HG03565 (cell line): ENCODE measurements at regions not wholly inside any gene's neighbourhood (a gene's known extent, or its start where the extent isn't known, plus 50 kb on each side); places are given as distances from the start of the nearest gene placed in this dataset.
A peak's percentile ranks its signal among the peaks of the same experiment; 100 is the strongest.
"Not testable (repeated sequence)": the region's sequence is repeated elsewhere in the genome, so short reads cannot be mapped to it uniquely, and the experiment has no call there.

ENCODE experiments used
- ATAC-seq: cut with Tn5 transposase; IDR thresholded peaks from one replicate; pipeline ENCODE4 v1.9.1; 2021; ENCODE audit warnings: mild to moderate bottlenecking, moderate library complexity; ENCODE audit not compliant: unreplicated experiment

DNA sequence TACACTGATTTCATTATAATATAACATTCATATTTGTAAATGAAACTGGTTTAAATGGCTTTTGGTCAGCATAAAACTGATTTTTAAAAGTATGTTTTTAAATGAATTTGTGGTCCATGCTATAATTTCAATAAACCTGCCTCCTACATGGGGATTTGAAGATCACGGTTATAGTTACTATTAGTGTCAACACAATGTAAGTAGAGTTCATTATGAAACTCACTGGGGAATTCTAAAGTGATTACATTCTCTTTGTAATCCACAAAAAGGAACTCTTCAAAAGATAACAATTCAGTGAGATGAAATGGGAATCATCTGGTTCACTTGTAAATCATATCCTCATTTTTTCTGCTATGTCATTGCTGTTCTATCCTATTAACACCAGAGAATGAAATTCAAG, 204.5 kb upstream of the G2E3 start:
- peak; percentile 31 for ATAC-seq

DNA sequence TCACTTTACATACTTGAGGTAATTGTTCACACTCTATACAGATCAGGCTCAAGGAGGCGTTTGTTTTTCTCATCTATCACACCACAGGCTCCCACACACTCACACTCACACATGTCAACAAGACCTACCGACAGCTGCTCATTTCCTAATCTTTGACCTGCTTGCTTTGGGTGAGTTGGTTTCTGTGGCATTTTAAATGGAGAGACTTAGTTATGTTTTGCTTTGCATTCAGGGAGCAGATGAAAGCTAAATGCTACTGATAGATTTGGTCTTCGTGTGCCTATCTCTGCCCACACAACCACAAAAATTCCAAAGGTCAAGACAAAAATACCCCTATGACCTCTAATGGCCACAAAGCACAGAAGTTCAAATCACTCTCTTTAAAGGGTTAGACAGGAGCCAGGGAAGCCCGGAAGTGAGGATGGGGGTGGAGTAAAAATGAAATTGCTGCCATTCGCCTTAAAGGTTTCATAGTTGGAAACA, 203.5 kb upstream of the G2E3 start:
- ATAC-seq, result peak; percentile 69

DNA sequence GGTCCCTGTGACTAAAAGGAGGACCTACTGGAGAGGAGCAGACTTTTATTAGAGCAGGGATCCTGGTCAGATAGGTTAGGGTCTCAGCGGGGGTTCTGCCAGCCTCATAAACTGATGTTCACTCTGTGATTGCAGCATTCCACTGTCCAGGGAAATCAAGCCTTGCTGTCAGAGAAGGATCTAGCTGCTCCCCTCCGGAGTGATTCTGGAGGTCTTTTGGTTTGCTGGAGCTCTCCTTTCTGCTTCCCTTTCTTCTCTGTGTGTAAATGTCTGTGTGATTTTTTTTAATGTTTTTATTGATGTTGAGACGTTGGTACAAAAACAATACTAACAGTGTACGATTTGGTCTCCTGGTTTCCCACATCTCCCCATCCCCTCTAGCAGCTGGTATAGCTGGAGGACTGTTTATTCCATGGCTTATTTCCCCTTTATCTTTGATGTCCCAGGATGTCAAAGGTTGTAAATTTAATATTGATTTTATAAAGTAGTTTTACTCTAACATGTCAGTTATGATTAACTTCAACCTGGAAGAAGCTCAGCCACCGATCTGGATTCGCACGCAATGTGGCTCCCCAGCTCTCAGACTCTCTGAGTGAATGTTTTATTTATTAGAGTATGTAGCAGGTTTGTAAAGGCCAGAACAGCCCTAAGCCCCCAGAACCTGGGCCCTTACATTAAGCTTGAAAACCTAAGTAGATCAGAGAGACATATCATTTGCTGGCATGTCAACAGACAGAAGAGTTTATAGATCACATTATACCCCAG, 202.3 kb upstream of the G2E3 start:
- no peak for ATAC-seq

DNA sequence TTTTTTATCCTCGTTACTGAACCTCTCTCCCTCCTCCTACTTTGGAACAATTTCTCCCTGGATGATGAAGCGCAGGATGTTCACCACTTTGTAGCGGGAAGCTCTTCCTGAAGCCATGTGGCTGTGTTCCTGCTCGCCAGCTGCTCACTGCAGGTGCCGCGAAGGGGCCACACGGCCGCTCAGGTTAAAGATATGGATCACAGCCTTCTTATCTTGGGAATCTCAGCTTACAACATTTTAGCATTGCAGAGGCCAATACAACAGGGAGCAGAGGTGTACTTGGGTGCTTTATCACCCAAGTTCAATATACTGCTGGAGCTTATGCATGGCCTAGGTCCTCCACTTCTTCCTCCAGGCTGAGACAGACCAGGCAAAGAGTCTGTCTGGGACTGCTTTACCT, 201.2 kb upstream of the G2E3 start:
- ATAC-seq, result no peak

DNA sequence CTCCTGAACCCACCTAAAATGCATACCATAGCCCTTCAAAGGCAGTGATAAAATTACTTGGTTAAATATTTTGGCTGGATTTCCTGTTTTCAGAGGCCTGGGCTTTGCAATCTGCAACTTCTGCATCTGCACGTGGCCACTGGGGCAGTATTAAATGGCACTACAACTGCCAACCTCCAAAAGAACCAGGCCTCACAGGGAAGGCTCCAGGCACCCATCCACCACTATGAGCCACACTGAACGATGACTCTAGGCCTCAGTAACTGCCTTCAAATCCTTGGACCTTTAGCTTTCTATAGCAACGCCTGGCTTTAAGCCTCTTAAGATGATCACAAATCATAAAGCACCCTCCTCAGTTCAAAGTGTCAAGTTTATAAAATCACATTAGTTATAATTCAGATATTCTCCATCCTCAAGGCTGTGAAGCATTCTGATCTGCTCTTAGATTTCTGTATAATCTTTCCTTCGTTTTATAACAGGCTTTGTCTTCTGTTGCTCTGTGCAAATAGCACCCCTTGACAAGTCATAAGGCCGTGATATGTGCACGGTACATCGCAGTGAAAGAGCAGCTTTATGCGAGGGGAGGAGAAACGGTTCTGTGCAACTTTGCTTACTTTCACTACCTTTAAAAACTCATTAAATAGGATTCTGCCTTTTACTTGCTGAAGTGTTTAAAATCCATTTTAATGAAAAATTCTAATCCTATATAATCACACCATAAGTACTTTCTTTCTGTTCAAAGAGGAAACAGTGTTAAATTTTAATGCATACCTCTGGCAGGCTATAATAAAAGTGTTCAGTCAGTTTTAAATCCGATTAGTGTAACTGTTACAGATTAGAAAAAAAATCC, 196.4 kb upstream of the G2E3 start:
- no peak for ATAC-seq

DNA sequence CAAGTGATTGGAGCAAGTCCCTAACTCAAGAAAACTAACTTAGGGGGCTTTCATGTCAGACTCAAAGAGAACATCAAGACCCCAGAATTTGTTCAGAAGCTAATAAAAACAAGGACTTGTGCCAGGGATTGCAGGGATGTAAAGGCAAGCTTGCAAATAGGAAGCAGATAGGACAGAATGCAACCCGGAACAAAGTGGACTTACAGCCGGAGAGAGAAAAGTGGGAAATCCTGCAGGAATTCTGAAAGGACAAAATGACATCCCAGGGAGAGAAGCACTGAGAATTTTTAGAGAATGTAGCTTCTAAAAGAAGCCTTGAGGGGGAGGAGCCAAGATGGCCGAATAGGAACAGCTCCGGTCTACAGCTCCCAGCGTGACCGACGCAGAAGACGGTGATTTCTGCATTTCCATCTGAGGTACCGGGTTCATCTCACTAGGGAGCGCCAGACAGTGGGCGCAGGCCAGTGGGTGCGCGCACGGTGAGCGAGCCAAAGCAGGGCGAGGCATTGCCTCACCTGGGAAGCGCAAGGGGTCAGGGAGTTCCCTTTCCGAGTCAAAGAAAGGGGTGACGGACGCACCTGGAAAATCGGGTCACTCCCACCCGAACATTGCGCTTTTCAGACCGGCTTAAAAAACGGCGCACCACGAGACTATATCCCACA, 195.6 kb upstream of the G2E3 start:
- not testable (repeated sequence) for ATAC-seq

DNA sequence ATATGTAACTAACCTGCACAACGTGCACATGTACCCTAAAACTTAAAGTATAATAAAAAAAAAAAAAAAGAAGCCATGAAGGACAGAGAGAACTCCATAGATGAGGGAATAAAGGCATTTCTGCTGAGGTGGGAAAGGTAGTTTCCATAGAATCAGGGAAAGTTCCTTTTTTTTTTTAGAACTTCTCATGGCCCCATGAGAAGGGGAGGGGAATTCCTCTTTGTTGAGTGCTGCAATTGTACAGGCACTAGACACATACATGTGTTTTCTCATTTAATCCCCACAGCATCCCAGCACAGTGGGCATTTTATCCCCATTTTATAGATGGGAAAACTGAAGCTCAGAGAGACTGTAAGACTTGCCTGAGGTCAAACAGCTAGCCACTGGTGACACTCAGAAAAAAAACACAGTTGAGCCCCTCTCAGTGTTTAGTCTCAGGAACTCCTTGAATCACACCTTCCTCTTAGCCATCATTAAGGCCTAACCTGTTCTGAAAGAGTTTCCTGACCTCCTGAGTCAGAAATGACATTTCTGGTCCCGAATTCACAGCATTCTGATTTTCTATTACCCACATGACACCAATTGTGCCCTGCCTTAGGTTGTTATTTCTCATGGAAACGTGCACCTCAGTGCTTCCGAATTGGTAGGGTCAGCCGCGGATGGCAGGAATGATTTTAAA, 189.3 kb upstream of the G2E3 start:
- no peak for ATAC-seq

DNA sequence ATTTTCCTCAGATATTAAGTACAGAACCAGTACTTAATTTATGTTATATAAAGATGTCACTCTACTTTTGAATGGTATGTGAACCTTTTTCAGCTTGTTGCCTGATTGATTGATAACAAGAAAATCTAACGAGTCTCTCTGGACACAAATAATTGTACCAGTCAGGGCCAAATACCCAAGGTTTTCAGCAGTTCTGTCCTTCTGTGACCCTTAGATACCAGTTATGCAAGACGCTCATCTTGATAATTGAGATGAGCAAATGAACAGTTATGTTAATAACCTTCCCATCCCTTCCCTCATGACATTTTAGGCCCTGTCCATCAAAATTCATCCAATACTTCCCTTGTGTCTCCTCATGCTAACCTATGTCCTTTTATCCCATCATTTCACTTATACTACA, 185.9 kb upstream of the G2E3 start:
- ATAC-seq, result no peak

DNA sequence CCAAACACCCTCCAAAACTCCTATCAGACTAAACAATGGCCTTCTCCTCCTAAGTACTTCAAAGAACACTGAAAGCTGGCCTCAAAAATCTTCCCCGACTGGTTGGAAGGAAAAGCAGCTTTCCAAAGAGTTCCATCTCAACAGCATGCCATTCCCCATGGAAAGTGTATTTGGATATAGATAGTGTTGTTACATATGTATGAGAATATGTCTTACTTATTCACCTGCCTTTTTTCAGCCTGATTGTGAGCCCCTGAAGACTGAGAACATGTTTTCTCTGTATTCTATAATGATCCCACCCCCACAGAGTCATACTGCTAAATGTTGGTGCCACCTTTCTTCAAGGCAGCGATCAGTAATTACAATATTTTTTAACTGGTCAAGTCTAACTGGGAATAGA, 185.4 kb upstream of the G2E3 start:
- no peak for ATAC-seq

DNA sequence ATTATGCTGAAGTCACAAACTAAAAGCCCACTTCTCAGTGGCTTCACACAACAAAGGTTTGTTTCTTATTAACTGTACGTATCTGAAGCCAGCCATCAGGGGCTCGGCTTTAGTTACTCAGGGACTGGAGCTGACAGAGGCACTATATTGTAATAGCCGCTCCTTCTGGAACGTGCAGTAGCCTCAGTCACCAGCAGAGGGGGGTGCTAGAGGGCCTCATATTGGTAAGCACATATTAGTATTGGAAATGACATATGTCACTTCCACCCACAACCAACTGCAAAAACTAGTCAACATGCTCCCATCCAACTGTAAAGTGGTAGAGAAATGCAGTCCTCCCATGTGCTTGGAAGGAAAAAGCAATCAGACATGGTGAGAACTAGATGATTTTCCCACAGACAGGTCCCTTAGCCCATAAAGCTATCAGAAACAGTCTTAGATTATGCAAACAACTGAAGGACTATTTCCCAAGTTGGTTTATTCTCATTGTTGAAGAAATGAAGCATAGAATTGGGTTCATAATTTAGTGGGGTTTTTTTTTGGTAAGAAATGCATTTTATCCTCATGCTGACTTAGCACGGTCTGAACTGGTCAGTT, 183.6 kb upstream of the G2E3 start:
- peak; percentile 96 for ATAC-seq

DNA sequence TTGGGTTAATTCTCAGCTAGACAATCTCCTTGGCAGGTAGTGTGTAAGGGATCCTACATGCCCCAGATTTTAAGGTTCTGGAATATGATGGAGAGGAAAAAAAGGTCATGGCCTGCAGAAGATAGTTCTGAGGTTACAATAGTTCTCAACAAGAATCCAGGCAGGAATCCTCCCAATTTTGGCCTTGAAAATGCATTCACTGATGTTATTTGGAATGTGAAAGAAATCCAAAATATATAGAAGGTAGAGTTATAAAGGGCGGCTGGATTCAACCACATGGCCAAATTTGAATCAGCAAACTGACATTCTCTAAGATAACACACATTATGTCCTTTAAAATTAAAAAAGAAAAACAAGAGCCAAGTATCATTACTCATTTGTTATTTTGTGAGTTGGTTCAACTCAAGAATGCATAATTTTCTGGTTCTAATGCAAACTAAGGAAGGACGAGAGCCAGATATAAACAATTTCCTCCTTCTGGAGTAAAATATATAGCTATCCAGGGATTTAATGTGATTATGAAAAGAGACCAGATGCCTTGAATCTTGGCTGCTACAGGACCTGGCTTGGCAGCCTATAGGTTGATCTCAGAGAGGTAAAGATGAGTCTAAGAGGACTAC, 177.0 kb upstream of the G2E3 start:
- ATAC-seq, result no peak

DNA sequence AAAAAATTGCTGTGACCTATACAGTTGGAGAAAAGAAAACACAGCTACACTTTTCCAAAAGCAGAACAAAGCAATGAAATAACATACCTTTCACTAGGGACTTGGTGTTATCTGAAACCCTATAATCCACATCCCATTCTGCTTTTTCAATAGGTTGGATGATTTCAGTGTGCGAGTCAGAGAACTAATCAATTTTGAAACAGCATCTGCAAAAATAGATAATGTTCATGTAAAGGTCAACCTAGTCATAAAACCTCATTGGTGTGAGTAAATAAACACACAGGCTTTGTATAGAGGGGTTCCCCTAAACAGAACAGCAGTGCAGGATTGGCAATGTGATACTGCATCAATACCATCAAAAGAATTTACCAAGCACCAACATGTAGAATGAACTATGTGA, 173.0 kb upstream of the G2E3 start:
- no peak for ATAC-seq

DNA sequence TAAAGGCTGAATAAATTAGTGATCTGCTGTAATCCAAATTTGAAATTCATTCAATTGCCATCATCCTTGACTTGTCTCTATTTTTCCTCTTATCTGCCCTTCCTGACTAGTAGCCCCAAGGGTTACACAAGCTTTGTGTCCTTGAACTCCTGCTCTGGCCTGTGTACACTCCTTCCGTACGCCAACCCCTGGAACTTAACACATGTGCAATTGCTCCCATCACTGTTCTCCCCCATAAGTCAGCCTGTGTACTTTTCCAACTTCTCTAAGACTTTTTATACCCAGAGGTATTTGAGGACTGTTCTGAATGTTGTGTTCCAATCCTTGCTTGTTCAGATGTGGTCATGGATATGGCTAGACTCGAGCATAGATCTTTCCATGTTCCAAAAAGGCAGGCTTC, 171.1 kb upstream of the G2E3 start:
- no peak for ATAC-seq

DNA sequence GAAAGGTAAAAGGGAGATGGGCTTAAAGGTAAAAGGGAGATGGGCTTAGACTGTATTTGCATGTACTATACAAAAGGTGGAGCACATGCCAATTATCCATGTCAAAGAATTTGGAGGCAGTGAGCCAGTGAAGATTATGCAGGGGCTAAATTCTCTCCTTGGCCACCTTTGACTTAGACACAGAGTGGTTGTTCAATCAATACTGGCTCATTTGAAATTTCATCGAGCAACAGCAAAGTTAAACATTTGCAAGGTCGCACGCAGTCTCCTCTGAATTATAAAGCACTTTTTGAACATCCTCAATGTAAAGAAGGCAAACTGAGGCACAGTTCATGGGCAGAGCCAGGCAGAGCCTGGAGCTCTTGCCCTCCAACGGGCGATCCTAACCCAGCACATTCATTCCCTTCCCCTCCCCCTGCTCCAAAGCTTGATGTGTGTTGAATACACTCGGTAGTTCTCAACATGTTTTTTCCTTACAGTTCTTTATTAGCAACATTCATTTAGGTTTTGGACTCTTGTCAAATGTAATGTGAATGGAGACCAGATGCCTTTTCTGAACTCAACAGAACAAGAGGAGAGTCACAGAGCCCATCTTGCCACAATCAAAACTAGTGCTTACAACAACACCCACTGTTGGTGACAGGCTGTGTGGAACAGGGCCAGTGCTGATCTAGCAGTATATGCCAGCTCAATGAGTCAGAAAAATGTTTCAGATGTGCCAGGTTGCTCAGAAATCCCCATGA, 169.7 kb upstream of the G2E3 start:
- no peak for ATAC-seq

DNA sequence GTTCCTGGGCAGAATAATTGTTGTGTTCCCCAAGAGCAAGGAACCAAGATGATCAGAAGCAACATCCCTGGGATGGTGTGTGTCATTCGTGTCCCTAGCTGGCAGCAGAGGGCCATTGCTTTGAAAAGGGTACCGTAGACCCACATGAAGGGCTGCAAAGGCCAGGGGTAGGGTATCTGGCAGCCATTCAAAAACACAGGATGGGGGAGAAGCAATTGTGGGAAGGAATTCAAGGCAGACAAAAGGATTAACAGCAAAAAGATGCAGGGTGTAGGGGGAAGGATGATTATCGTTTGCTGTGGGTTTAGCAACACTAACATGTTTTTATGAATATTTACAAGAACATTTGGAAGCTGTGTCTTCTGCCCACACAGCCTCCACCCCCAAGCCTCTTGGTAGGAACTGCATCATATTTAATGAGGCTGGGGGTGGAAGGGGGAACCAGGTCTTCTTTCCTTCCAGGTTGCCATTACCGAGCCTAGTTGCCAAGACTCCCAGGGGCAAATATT, 169.0 kb upstream of the G2E3 start:
- ATAC-seq, result no peak

DNA sequence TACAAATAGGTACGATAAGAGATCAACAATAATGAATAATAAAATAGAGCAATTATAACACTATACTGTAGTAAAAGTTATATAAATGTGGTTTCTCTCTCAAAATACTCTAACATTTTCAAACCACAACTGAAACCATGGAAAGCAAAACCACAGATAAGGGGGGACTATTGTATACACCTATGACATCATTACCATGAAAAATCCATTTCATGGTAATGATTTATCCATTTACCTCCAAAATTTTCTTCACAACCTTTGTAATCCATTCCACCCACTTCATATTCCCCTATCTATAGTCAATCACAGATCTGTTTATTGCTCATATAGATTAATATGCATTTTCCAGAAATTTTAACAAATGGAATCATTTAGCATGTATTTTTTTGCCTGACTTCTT, 163.9 kb upstream of the G2E3 start:
- no peak for ATAC-seq

DNA sequence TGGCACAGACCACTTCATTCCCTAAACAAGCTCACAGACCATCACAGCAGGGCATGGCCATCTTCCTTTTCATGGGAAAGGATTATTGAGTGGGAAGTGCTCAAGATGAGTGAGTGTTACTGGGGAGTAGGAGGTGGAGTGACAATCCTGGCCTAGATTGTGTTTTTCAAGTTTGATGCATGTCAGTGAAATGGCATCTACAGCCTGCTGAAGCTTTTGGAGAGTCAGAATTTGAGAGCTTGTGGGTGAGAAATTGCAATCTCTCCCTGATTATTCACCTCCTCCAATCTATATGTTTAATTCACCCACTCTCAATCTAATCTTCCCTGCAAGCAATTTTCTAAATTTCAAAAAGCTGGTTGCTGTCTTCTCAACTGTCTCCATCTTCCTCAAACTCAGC, 156.1 kb upstream of the G2E3 start:
- no peak for ATAC-seq

DNA sequence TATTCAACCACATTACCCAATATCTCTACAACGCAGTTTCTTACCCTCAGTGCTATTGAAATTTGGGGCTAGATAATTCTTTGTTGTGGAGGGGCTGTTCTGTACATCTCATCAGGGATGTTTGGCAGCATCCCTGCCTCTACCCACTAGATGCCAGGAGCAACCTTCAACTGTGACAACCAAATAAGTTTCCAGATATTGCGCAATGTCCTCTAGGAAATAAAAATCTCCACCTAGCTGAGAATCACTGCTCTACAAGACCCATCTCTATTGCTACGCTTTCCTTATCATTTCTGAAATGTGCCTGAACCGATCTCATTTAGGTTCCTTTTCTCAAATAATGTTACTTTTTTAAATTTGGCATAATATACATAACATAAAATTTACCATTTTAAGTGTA, 155.2 kb upstream of the G2E3 start:
- no peak for ATAC-seq

DNA sequence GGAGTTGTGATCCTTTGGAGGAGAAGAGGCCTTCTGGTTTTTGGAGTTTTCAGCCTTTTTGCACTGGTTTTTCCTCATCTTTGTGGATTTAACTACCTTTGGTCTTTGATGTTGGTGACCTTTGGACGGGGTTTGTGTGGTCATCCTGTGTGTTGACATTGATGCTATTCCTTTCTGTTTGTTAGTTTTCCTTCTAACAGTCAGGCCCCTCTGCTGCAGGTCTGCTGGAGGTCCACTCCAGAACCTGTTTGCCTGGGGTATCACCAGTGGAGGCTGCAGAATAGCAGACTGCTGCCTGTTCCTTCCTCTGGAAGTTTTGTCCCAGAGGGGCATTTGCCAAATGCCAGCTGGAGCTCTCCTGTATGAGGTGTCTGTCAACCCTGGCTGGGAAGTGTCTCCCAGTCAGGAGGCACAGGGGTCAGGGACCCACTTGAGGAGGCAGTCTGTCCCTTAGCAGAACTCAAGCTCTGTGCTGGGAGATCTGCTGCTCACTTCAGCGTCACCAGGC, 149.4 kb upstream of the G2E3 start:
- ATAC-seq, result not testable (repeated sequence)
